WTC11 (cell line): ENCODE measurements at regions not wholly inside any gene's neighbourhood (a gene's known extent, or its start where the extent isn't known, plus 50 kb on each side); places are given as distances from the start of the nearest gene placed in this dataset.

ENCODE experiments used
- ATAC-seq: fragments of 200-7000 bp; cut with Tn5 transposase; 2 replicates; pipeline ENCODE4 v1.10.0; 2021; ENCODE audit warnings: mild to moderate bottlenecking, moderate library complexity
- CTCF ChIA-PET: fragments of 300-600 bp; sonication (Branson Sonifier 250); formaldehyde crosslinking; loops from one replicate; lab custom pipeline; 2021; ENCODE audit warnings: antibody characterized with exemption; lab: Charles Lee
- POLR2A ChIA-PET: fragments of 350-600 bp; sonication (Branson Sonifier 250); formaldehyde crosslinking; loops from one replicate; lab custom pipeline; 2021; ENCODE audit warnings: antibody characterized with exemption; lab: Charles Lee
- DNase-seq: peaks from one replicate; pipeline ENCODE4 v3.0.0; 2021; ENCODE audit warnings: low spot score
- H3K27ac Mint-ChIP-seq: 2 replicates; pipeline ENCODE4 v1.8.0; 2021; ENCODE audit warnings: mixed read lengths
- H3K27me3 Mint-ChIP-seq: 2 replicates; pipeline ENCODE4 v1.8.0; 2021; ENCODE audit warnings: low read depth, mild to moderate bottlenecking, moderate library complexity, mixed read lengths
- H3K36me3 Mint-ChIP-seq: 2 replicates; pipeline ENCODE4 v1.8.0; 2021; ENCODE audit warnings: mixed read lengths
- H3K4me1 Mint-ChIP-seq: 2 replicates; pipeline ENCODE4 v1.8.0; 2022; ENCODE audit warnings: mixed read lengths
- H3K4me3 Mint-ChIP-seq: 2 replicates; pipeline ENCODE4 v1.8.0; 2021; ENCODE audit warnings: mild to moderate bottlenecking, moderate library complexity, mixed read lengths
- H3K9me3 Mint-ChIP-seq: 2 replicates; pipeline ENCODE4 v1.8.0; 2021; ENCODE audit warnings: mixed read lengths
- AFF4 ChIP-seq: sonication (generic); formaldehyde crosslinking; IDR thresholded peaks from 2 replicates; pipeline ENCODE4 v1.8.1; 2023; ENCODE audit warnings: mild to moderate bottlenecking, missing genetic modification reagents, borderline replicate concordance
- ARID4B ChIP-seq: sonication (generic); formaldehyde crosslinking; IDR thresholded peaks from 2 replicates; pipeline ENCODE4 v1.8.0; 2023; ENCODE audit warnings: missing genetic modification reagents, mild to moderate bottlenecking, borderline replicate concordance
- ESRRA ChIP-seq: sonication (generic); formaldehyde crosslinking; IDR thresholded peaks from 2 replicates; pipeline ENCODE4 v1.8.1; 2022; ENCODE audit warnings: mild to moderate bottlenecking, missing genetic modification reagents, borderline replicate concordance
- GRHL2 ChIP-seq: fragments of 250-450 bp; sonication (Bioruptor Pico); IDR thresholded peaks from 2 replicates; pipeline ENCODE4 v1.8.0; 2022; ENCODE audit warnings: mild to moderate bottlenecking, moderate library complexity; ENCODE audit not compliant: insufficient replicate concordance, severe bottlenecking
- JAZF1 ChIP-seq: fragments of 250-450 bp; sonication (Bioruptor Pico); IDR thresholded peaks from 2 replicates; pipeline ENCODE4 v1.9.0; 2021; ENCODE audit warnings: moderate library complexity, mild to moderate bottlenecking, inconsistent platforms
- MAX ChIP-seq: sonication (generic); formaldehyde crosslinking; IDR thresholded peaks from 2 replicates; pipeline ENCODE4 v1.8.0; 2022; ENCODE audit warnings: mild to moderate bottlenecking, missing genetic modification reagents
- NR2C2 ChIP-seq: sonication (generic); formaldehyde crosslinking; IDR thresholded peaks from 2 replicates; pipeline ENCODE4 v1.8.0; 2022; ENCODE audit warnings: mild to moderate bottlenecking, missing genetic modification reagents
- PRDM15 ChIP-seq: sonication (generic); formaldehyde crosslinking; IDR thresholded peaks from 2 replicates; pipeline ENCODE4 v1.8.0; 2022; ENCODE audit warnings: missing genetic modification reagents
- PREB ChIP-seq: sonication (generic); formaldehyde crosslinking; IDR thresholded peaks from 2 replicates; pipeline ENCODE4 v1.8.1; 2022; ENCODE audit warnings: mild to moderate bottlenecking, missing genetic modification reagents, moderate library complexity, borderline replicate concordance
- RELA ChIP-seq: sonication (generic); formaldehyde crosslinking; IDR thresholded peaks from 2 replicates; pipeline ENCODE4 v1.8.1; 2022; ENCODE audit warnings: missing genetic modification reagents, mild to moderate bottlenecking, borderline replicate concordance
- ZBTB21 ChIP-seq: sonication (generic); formaldehyde crosslinking; IDR thresholded peaks from 2 replicates; pipeline ENCODE4 v1.8.1; 2023; ENCODE audit warnings: mild to moderate bottlenecking, missing genetic modification reagents, borderline replicate concordance
- ZNF121 ChIP-seq: sonication (generic); formaldehyde crosslinking; IDR thresholded peaks from 2 replicates; pipeline ENCODE4 v1.8.0; 2023; ENCODE audit warnings: missing genetic modification reagents
- ZNF219 ChIP-seq: sonication (generic); formaldehyde crosslinking; IDR thresholded peaks from 2 replicates; pipeline ENCODE4 v1.8.0; 2023; ENCODE audit warnings: missing genetic modification reagents, mild to moderate bottlenecking, borderline replicate concordance
- ZNF317 ChIP-seq: sonication (generic); formaldehyde crosslinking; IDR thresholded peaks from 2 replicates; pipeline ENCODE4 v1.8.1; 2023; ENCODE audit warnings: low read depth, mild to moderate bottlenecking, moderate library complexity, missing genetic modification reagents, borderline replicate concordance
- ZNF416 ChIP-seq: fragments of 250-450 bp; sonication (Bioruptor Pico); IDR thresholded peaks from 2 replicates; pipeline ENCODE4 v1.9.0; 2021; ENCODE audit warnings: mild to moderate bottlenecking, inconsistent platforms

- ChIA-PET POLR2A (no interaction called here), CTCF (no interaction called here)
- H3K36me3 Mint-ChIP-seq, result no peaks in the 10 kb centered on the region
- no peak overlapping the region for H3K4me3 Mint-ChIP-seq
- H3K9me3 Mint-ChIP-seq, result peaks cover 6% of the 10 kb centered on the region
- peaks cover 2% of the 10 kb centered on the region; the same call in 1 of the 2 replicates for H3K27me3 Mint-ChIP-seq
- TF ChIP-seq ZNF317 (CRISPR knock-in tag) (no peak), RELA (no peak), PREB (CRISPR knock-in tag) (no peak)
- ATAC-seq (no peak), DNase-seq (no peak)
- no peak overlapping the region for H3K27ac Mint-ChIP-seq
- peaks cover 6% of the 10 kb centered on the region for H3K4me1 Mint-ChIP-seq
These were observed 143.2 kb upstream of the CCDC68 start for GRCh38 chr18:55102501-55102900.

GRCh38 chr18:55101458-55101824 lies 142.2 kb upstream of the CCDC68 start:
- H3K4me3 Mint-ChIP-seq, result no peak overlapping the region
- POLR2A ChIA-PET, result no interaction called here

GRCh38 chr18:55100817-55101457 lies 141.7 kb upstream of the CCDC68 start:
- Mint-ChIP-seq H3K27ac (no peak overlapping the region), H3K36me3 (no peaks in the 10 kb centered on the region), H3K9me3 (no peaks in the 10 kb centered on the region), H3K4me1 (peaks cover 8% of the 10 kb centered on the region), H3K4me3 (no peak overlapping the region), H3K27me3 (no peaks in the 10 kb centered on the region)
- CTCF ChIA-PET, result no interaction called here
- POLR2A ChIA-PET, result no interaction called here
- ATAC-seq, result no peak
- no peak for DNase-seq
- TF ChIP-seq GRHL2 (CRISPR knock-in tag), result no peak
- TF ChIP-seq MAX (CRISPR knock-in tag), result no peak
- no peak for TF ChIP-seq ARID4B (CRISPR knock-in tag)
- no peak for TF ChIP-seq ZNF121
- no peak for TF ChIP-seq ZBTB21 (CRISPR knock-in tag)
- TF ChIP-seq JAZF1 (CRISPR knock-in tag), result no peak
- no peak for TF ChIP-seq AFF4 (CRISPR knock-in tag)
- TF ChIP-seq ESRRA (CRISPR knock-in tag), result no peak
- no peak for TF ChIP-seq ZNF317 (CRISPR knock-in tag)
- TF ChIP-seq NR2C2 (CRISPR knock-in tag), result no peak

More at GRCh38 chr18:55101458-55101824, 142.2 kb upstream of the CCDC68 start:
- H3K4me1 Mint-ChIP-seq, result peaks cover 6% of the 10 kb centered on the region
- DNase-seq (no peak), ATAC-seq (no peak)
- no peaks in the 10 kb centered on the region for H3K9me3 Mint-ChIP-seq
- CTCF ChIA-PET, result no interaction called here
- H3K27ac Mint-ChIP-seq, result no peak overlapping the region
- TF ChIP-seq ZNF416 (CRISPR knock-in tag) (no peak), ZNF219 (CRISPR knock-in tag) (no peak), PRDM15 (CRISPR knock-in tag) (no peak)
- no peaks in the 10 kb centered on the region for H3K27me3 Mint-ChIP-seq
- no peaks in the 10 kb centered on the region for H3K36me3 Mint-ChIP-seq
